ENCODE measurements at regions not wholly inside any gene's neighbourhood (a gene's known extent, or its start where the extent isn't known, plus 50 kb on each side); places are given as distances from the start of the nearest gene placed in this dataset.

DNA sequence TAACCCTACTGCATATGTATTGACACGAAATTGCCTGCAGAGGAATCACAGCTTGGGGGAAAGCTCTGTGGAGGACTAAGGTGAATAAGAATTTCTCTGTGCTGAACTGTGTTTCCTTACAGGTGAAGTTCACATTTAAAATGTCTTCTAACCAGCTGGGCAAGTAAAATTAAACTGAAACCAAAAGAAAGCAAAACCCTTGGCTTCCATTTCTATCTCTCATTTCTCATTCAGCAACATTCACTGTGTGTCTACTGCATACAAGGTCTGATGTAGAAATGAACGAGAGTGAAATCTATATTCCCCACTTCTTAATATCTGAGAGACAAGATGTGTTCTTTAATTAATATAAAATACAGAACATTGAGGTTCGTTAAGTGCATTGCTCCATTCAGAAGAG lies 397.3 kb downstream of the SOX11 start:
- TF ChIP-seq, protein P1, sequence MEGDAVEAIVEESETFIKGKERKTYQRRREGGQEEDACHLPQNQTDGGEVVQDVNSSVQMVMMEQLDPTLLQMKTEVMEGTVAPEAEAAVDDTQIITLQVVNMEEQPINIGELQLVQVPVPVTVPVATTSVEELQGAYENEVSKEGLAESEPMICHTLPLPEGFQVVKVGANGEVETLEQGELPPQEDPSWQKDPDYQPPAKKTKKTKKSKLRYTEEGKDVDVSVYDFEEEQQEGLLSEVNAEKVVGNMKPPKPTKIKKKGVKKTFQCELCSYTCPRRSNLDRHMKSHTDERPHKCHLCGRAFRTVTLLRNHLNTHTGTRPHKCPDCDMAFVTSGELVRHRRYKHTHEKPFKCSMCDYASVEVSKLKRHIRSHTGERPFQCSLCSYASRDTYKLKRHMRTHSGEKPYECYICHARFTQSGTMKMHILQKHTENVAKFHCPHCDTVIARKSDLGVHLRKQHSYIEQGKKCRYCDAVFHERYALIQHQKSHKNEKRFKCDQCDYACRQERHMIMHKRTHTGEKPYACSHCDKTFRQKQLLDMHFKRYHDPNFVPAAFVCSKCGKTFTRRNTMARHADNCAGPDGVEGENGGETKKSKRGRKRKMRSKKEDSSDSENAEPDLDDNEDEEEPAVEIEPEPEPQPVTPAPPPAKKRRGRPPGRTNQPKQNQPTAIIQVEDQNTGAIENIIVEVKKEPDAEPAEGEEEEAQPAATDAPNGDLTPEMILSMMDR (IDR thresholded peaks at IDR 0.05): no peak
- TF ChIP-seq EZH2phosphoT487 (IDR thresholded peaks at IDR 0.05) (no peak), EZH2 (IDR thresholded peaks at IDR 0.05) (no peak)

Measured in neural progenitor cell (in vitro differentiated cells).